ENCODE measurements at regions not wholly inside any gene's neighbourhood (a gene's known extent, or its start where the extent isn't known, plus 50 kb on each side); places are given as distances from the start of the nearest gene placed in this dataset.

DNA sequence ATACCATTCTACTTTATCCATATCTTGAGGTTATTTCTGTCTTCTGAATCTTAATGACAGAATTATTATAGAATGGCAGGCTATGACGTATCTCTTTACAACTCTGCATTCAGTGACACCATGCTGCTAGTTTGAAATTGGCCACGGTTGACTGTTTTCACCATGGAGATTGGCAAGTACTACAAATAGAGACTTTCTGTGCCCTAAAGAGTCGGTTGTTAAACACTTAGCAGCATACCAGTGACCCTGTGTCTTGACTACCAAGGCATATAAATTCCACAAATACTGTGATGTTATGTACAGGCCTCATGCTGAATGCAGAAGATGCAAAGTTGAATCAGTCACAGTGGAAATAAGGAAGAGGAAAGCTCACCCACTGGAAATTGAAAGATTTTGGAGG lies 67.0 kb upstream of the CADPS start:
- DNase-seq (ENCODE audit: low spot score), result no peak
- TF ChIP-seq, protein P1, sequence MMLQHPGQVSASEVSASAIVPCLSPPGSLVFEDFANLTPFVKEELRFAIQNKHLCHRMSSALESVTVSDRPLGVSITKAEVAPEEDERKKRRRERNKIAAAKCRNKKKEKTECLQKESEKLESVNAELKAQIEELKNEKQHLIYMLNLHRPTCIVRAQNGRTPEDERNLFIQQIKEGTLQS (IDR thresholded peaks at IDR 0.05), result no peak
- TF ChIP-seq TAF1 (conservative IDR thresholded peaks at IDR 0.05), result no peak
- H3K4me3 ChIP-seq (ENCODE audit: low read depth in 1 of 3, low read length in 3 of 3), result no peak overlapping the region
- H3K27ac ChIP-seq (ENCODE audit: low read depth in 1 of 2, low read length in 2 of 2), result no peak overlapping the region
- peaks cover 0 to 6% (median 2%) of the 10 kb centered on the region in 4 donors for H3K9me3 ChIP-seq (ENCODE audit: control insufficient read depth in 4 of 4, low read length in 3 of 4)
- no peak overlapping the region for H3K9ac ChIP-seq (ENCODE audit: low read depth in 1 of 2, low read length in 2 of 2)
- no peaks in the 10 kb centered on the region for H3K36me3 ChIP-seq (ENCODE audit: control insufficient read depth in 4 of 4, insufficient read depth in 3 of 4, low read depth in 1 of 4, low read length in 3 of 4)
- H3K27me3 ChIP-seq (ENCODE audit: control insufficient read depth in 4 of 4, insufficient read depth in 4 of 4, low read length in 3 of 4), result no peaks in the 10 kb centered on the region
- WGBS, result 71% methylated on average over 3 of the region's 3 CpGs
- H3K4me1 ChIP-seq (ENCODE audit: control insufficient read depth in 4 of 4, insufficient read depth in 4 of 4, low read length in 3 of 4), result no peaks in the 10 kb centered on the region

DNA sequence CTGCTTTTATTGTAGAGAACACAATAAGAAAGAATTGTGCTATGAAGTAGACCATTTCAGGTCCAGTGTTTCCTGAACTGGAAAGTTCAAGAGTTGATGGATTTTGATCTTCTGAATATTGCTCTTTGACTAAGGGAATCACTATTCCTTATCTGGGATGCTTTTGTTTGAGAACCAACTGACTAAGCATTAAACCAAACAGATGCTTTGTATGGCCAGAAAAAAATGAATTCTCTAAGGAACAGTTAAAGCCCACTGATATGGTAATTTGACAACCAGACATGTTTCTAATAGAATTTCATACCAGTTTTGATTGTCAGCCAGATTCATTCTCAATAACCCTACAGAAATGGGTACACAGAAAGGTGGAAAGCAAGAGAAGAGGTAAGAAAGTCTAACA lies 67.5 kb upstream of the CADPS start:
- Histone ChIP-seq H3K9me3 (ENCODE audit: control insufficient read depth in 4 of 4, low read length in 3 of 4) (peaks cover 0 to 6% (median 2%) of the 10 kb centered on the region in 4 donors), H3K9ac (ENCODE audit: low read depth in 1 of 2, low read length in 2 of 2) (no peak overlapping the region), H3K4me3 (ENCODE audit: low read depth in 1 of 3, low read length in 3 of 3) (no peak overlapping the region), H3K4me1 (ENCODE audit: control insufficient read depth in 4 of 4, insufficient read depth in 4 of 4, low read length in 3 of 4) (no peaks in the 10 kb centered on the region), H3K27me3 (ENCODE audit: control insufficient read depth in 4 of 4, insufficient read depth in 4 of 4, low read length in 3 of 4) (no peaks in the 10 kb centered on the region), H3K36me3 (ENCODE audit: control insufficient read depth in 4 of 4, insufficient read depth in 3 of 4, low read depth in 1 of 4, low read length in 3 of 4) (no peaks in the 10 kb centered on the region), H3K27ac (ENCODE audit: low read depth in 1 of 2, low read length in 2 of 2) (no peak overlapping the region)
- no peak for DNase-seq (ENCODE audit: low spot score)
- TF ChIP-seq FOXA1 (IDR thresholded peaks at IDR 0.05), result no peak
- no peak for TF ChIP-seq RXRA (IDR thresholded peaks at IDR 0.05)
- no peak for TF ChIP-seq RAD21 (IDR thresholded peaks at IDR 0.05)
- TF ChIP-seq, protein P2, sequence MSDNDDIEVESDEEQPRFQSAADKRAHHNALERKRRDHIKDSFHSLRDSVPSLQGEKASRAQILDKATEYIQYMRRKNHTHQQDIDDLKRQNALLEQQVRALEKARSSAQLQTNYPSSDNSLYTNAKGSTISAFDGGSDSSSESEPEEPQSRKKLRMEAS (IDR thresholded peaks at IDR 0.05), result no peak
- no peak for TF ChIP-seq EGR1 (IDR thresholded peaks at IDR 0.05; ENCODE audit: low read depth in 2 of 2)
- no peak for TF ChIP-seq YY1 (IDR thresholded peaks at IDR 0.05)
- TF ChIP-seq, protein P3, sequence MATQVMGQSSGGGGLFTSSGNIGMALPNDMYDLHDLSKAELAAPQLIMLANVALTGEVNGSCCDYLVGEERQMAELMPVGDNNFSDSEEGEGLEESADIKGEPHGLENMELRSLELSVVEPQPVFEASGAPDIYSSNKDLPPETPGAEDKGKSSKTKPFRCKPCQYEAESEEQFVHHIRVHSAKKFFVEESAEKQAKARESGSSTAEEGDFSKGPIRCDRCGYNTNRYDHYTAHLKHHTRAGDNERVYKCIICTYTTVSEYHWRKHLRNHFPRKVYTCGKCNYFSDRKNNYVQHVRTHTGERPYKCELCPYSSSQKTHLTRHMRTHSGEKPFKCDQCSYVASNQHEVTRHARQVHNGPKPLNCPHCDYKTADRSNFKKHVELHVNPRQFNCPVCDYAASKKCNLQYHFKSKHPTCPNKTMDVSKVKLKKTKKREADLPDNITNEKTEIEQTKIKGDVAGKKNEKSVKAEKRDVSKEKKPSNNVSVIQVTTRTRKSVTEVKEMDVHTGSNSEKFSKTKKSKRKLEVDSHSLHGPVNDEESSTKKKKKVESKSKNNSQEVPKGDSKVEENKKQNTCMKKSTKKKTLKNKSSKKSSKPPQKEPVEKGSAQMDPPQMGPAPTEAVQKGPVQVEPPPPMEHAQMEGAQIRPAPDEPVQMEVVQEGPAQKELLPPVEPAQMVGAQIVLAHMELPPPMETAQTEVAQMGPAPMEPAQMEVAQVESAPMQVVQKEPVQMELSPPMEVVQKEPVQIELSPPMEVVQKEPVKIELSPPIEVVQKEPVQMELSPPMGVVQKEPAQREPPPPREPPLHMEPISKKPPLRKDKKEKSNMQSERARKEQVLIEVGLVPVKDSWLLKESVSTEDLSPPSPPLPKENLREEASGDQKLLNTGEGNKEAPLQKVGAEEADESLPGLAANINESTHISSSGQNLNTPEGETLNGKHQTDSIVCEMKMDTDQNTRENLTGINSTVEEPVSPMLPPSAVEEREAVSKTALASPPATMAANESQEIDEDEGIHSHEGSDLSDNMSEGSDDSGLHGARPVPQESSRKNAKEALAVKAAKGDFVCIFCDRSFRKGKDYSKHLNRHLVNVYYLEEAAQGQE (IDR thresholded peaks at IDR 0.05), result no peak
- TF ChIP-seq JUND (IDR thresholded peaks at IDR 0.05), result no peak
- TF ChIP-seq, protein P4, sequence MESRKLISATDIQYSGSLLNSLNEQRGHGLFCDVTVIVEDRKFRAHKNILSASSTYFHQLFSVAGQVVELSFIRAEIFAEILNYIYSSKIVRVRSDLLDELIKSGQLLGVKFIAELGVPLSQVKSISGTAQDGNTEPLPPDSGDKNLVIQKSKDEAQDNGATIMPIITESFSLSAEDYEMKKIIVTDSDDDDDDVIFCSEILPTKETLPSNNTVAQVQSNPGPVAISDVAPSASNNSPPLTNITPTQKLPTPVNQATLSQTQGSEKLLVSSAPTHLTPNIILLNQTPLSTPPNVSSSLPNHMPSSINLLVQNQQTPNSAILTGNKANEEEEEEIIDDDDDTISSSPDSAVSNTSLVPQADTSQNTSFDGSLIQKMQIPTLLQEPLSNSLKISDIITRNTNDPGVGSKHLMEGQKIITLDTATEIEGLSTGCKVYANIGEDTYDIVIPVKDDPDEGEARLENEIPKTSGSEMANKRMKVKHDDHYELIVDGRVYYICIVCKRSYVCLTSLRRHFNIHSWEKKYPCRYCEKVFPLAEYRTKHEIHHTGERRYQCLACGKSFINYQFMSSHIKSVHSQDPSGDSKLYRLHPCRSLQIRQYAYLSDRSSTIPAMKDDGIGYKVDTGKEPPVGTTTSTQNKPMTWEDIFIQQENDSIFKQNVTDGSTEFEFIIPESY (IDR thresholded peaks at IDR 0.05), result no peak
- TF ChIP-seq SP1 (IDR thresholded peaks at IDR 0.05), result no peak
- TF ChIP-seq NR2F2 (IDR thresholded peaks at IDR 0.05), result no peak
- TF ChIP-seq HNF4G (IDR thresholded peaks at IDR 0.05), result no peak
- no peak for TF ChIP-seq GABPA (IDR thresholded peaks at IDR 0.05 in 1 of 2, conservative IDR thresholded peaks at IDR 0.05 in 1 of 2)
- TF ChIP-seq HNF4A (conservative IDR thresholded peaks at IDR 0.05), result no peak
- no peak for TF ChIP-seq TAF1 (conservative IDR thresholded peaks at IDR 0.05)
- no peak for TF ChIP-seq FOXA2 (IDR thresholded peaks at IDR 0.05)
- TF ChIP-seq, protein P1 (IDR thresholded peaks at IDR 0.05), result no peak
- TF ChIP-seq, protein P5, sequence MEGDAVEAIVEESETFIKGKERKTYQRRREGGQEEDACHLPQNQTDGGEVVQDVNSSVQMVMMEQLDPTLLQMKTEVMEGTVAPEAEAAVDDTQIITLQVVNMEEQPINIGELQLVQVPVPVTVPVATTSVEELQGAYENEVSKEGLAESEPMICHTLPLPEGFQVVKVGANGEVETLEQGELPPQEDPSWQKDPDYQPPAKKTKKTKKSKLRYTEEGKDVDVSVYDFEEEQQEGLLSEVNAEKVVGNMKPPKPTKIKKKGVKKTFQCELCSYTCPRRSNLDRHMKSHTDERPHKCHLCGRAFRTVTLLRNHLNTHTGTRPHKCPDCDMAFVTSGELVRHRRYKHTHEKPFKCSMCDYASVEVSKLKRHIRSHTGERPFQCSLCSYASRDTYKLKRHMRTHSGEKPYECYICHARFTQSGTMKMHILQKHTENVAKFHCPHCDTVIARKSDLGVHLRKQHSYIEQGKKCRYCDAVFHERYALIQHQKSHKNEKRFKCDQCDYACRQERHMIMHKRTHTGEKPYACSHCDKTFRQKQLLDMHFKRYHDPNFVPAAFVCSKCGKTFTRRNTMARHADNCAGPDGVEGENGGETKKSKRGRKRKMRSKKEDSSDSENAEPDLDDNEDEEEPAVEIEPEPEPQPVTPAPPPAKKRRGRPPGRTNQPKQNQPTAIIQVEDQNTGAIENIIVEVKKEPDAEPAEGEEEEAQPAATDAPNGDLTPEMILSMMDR (IDR thresholded peaks at IDR 0.05; ENCODE audit: low read depth, low read length, missing input control), result no peak

Data from liver (tissue), 8 donors.